NCI-H128 (cell line): ENCODE measurements at regions not wholly inside any gene's neighbourhood (a gene's known extent, or its start where the extent isn't known, plus 50 kb on each side); places are given as distances from the start of the nearest gene placed in this dataset.
"Not testable (repeated sequence)": the region's sequence is repeated elsewhere in the genome, so short reads cannot be mapped to it uniquely, and the experiment has no call there.

ENCODE experiments used
- DNase-seq: peaks from one replicate; lab custom pipeline; 2025; ENCODE audit not compliant: unreplicated experiment; lab: John Stamatoyannopoulos, UW

- DNase-seq: no peak
These were observed 1407.9 kb upstream of the MAP3K7 start for GRCh38 chr6:91994787-91995186.

- no peak for DNase-seq
These were observed 1395.7 kb upstream of the MAP3K7 start for GRCh38 chr6:91982559-91982958.

- no peak for DNase-seq
These were observed 1389.9 kb upstream of the MAP3K7 start for GRCh38 chr6:91976797-91977196.

GRCh38 chr6:91970700-91971099 lies 1383.8 kb upstream of the MAP3K7 start:
- DNase-seq: no peak

GRCh38 chr6:91965872-91966271 lies 1379.0 kb upstream of the MAP3K7 start:
- no peak for DNase-seq

- DNase-seq: no peak
These were observed 1374.8 kb upstream of the MAP3K7 start for GRCh38 chr6:91961671-91962070.

- no peak for DNase-seq
These were observed 1374.4 kb upstream of the MAP3K7 start for GRCh38 chr6:91961236-91961635.

GRCh38 chr6:91941838-91942237 lies 1355.0 kb upstream of the MAP3K7 start:
- DNase-seq: no peak

- no peak for DNase-seq
These were observed 1353.9 kb upstream of the MAP3K7 start for GRCh38 chr6:91940801-91941200.

- no peak for DNase-seq
These were observed 1340.0 kb upstream of the MAP3K7 start for GRCh38 chr6:91926827-91927226.

- no peak for DNase-seq
These were observed 1339.5 kb upstream of the MAP3K7 start for GRCh38 chr6:91926361-91926760.

GRCh38 chr6:91911945-91912344 lies 1325.1 kb upstream of the MAP3K7 start:
- no peak for DNase-seq

- no peak for DNase-seq
These were observed 1317.8 kb upstream of the MAP3K7 start for GRCh38 chr6:91904586-91905164.

GRCh38 chr6:91895599-91896285 lies 1308.9 kb upstream of the MAP3K7 start:
- DNase-seq: no peak

- no peak for DNase-seq
These were observed 1299.4 kb upstream of the MAP3K7 start for GRCh38 chr6:91886183-91886795.

GRCh38 chr6:91881791-91882190 lies 1294.9 kb upstream of the MAP3K7 start:
- DNase-seq: not testable (repeated sequence)

- DNase-seq: no peak
These were observed 1292.6 kb upstream of the MAP3K7 start for GRCh38 chr6:91879386-91879995.

GRCh38 chr6:91877994-91878393 lies 1291.1 kb upstream of the MAP3K7 start:
- no peak for DNase-seq

GRCh38 chr6:91874971-91875370 lies 1288.1 kb upstream of the MAP3K7 start:
- DNase-seq: no peak

- no peak for DNase-seq
These were observed 1281.8 kb upstream of the MAP3K7 start for GRCh38 chr6:91868539-91869202.

- no peak for DNase-seq
These were observed 1279.0 kb upstream of the MAP3K7 start for GRCh38 chr6:91865889-91866288.

- no peak for DNase-seq
These were observed 1278.0 kb upstream of the MAP3K7 start for GRCh38 chr6:91864911-91865310.
